Neutrophil (primary cell): ENCODE measurements at regions not wholly inside any gene's neighbourhood (a gene's known extent, or its start where the extent isn't known, plus 50 kb on each side); places are given as distances from the start of the nearest gene placed in this dataset.

Source experiments
- H3K27ac ChIP-seq: fragments of 200-600 bp; sonication (generic); 2 replicates; pipeline ENCODE4 v1.5.1; 2016; ENCODE audit warnings: mild to moderate bottlenecking, moderate library complexity
- H3K27me3 ChIP-seq: fragments of 200-600 bp; sonication (generic); 2 replicates; pipeline ENCODE4 v1.6.0; 2016; ENCODE audit warnings: mild to moderate bottlenecking
- H3K36me3 ChIP-seq: fragments of 200-600 bp; sonication (generic); 2 replicates; pipeline ENCODE4 v1.5.1; 2017
- H3K4me1 ChIP-seq, 2 experiments: fragments of 200-600 bp in 1 of 2; sonication (generic) in 1 of 2; 1 replicate in 1 of 2; 2 replicates in 1 of 2; pipeline versions ENCODE4 v1.5.1 to v1.6.1; 2013 to 2016; ENCODE audit warnings: low read depth in 1 of 2, low read length in 1 of 2, mild to moderate bottlenecking in 1 of 2, moderate library complexity in 1 of 2; ENCODE audit not compliant: control insufficient read depth in 1 of 2, insufficient read depth in 1 of 2
- H3K4me3 ChIP-seq, 2 experiments: fragments of 200-600 bp in 1 of 2; sonication (generic) in 1 of 2; 1 replicate in 1 of 2; 2 replicates in 1 of 2; pipeline ENCODE4 v1.5.1; 2013 to 2016; ENCODE audit warnings: low read depth in 1 of 2, low read length in 1 of 2, mild to moderate bottlenecking in 1 of 2, moderate library complexity in 1 of 2
- H3K9me3 ChIP-seq: fragments of 200-600 bp; sonication (generic); 2 replicates; pipeline ENCODE4 v1.5.1; 2016
- TF ChIP-seq, protein P1 (sequence below): fragments of 200-600 bp; sonication (generic); IDR thresholded peaks from 2 replicates; pipeline ENCODE4 v1.5.1; 2016; ENCODE audit warnings: antibody characterized with exemption

DNA sequence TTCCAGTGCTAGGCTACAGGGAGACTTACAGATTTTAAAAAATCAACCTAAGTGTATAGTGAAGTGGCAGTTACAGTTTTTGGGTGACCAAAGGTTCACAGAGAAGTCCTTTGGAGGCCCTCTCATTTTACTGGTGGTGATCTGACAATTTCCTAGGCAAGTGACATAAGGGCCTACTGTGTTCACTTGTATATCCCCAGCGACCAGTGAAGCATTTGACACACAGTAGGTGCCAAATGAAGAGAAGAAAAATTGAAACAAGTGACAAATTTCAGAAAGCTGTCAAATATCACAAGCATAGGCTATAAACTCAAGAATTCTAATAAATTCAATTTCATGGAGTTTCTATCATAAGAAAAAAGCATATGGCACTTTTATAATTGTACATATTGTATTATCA lies 89.5 kb downstream of the RPL22L1 start:
- Histone ChIP-seq H3K9me3 (no peaks in the 10 kb centered on the region), H3K27ac (no peak overlapping the region), H3K4me3 (no peak overlapping the region), H3K36me3 (no peaks in the 10 kb centered on the region), H3K4me1 (no peaks in the 10 kb centered on the region), H3K27me3 (peaks cover 13% of the 10 kb centered on the region)
- TF ChIP-seq, protein P1, sequence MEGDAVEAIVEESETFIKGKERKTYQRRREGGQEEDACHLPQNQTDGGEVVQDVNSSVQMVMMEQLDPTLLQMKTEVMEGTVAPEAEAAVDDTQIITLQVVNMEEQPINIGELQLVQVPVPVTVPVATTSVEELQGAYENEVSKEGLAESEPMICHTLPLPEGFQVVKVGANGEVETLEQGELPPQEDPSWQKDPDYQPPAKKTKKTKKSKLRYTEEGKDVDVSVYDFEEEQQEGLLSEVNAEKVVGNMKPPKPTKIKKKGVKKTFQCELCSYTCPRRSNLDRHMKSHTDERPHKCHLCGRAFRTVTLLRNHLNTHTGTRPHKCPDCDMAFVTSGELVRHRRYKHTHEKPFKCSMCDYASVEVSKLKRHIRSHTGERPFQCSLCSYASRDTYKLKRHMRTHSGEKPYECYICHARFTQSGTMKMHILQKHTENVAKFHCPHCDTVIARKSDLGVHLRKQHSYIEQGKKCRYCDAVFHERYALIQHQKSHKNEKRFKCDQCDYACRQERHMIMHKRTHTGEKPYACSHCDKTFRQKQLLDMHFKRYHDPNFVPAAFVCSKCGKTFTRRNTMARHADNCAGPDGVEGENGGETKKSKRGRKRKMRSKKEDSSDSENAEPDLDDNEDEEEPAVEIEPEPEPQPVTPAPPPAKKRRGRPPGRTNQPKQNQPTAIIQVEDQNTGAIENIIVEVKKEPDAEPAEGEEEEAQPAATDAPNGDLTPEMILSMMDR, result no peak

DNA sequence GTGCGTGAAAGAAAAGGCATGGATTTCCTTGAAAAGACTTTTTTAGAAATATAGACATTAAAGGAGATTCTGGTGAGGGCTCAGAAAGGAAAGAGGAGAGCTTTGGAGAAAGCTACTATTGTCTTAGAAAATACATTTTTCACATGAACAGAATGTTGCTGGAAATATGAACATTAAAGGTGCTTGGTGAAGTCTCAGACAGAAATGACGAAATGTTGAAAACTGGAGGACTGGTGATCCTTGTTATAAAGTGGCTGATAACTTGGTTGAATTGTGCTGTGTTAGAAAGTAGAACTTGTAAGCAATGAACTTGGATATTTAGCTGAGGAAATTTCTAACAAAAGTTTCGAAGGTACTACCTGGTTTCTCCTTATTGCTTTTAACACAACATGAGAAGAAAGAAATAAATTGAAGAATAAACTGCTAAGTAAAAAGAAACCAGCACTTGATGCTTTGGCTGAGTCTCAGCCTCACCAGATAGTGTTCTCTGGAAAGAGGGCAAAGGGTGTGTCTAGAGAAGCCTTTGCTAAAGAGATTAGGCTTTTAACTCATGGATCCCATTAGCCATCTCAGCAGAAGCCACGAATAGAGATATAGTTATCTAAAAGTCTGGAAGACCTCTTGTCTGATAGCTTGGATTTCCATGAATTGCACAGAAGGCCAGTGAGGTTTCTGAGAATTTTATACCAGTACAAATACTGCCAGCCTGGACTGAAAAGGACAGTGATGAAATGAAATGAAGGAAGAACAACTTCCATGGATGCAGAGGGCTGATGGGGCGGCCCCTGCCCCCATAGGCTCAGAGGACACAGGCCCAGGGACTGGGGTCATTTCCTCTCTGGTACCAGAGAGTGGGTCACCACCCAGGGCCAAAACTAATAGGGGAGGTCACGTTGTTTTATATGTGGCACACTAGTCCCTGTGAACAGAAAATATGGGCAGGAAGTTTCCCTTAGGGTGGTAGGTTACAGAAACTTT lies 91.5 kb downstream of the RPL22L1 start:
- TF ChIP-seq, protein P1, result no peak
- H3K27ac ChIP-seq, result no peak overlapping the region

DNA sequence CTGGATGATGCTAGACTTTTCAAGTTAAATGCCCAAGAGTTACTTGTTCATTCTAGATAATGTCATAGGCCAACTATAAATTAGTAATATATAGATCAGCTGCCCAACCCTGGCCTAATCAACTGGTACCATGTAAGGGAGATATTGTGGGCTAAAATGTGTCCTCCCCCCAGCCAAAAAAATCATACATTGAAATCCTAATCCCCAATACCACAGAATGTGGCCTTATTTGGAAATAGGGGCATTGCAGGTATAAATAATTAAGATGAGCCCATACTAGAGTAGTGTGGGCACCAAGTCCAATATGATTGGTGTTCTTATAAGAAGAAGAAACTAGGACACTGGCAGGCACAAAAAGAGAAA lies 92.5 kb downstream of the RPL22L1 start:
- TF ChIP-seq, protein P1, result no peak
- Histone ChIP-seq H3K9me3 (no peaks in the 10 kb centered on the region), H3K27ac (no peak overlapping the region), H3K4me3 (no peak overlapping the region), H3K36me3 (no peaks in the 10 kb centered on the region), H3K4me1 (no peaks in the 10 kb centered on the region), H3K27me3 (peaks cover 6% of the 10 kb centered on the region)

More for the DNA sequence above, 91.5 kb downstream of the RPL22L1 start:
- Histone ChIP-seq H3K27me3 (peaks cover 7% of the 10 kb centered on the region), H3K4me3 (no peak overlapping the region), H3K36me3 (no peaks in the 10 kb centered on the region), H3K4me1 (no peaks in the 10 kb centered on the region), H3K9me3 (no peaks in the 10 kb centered on the region)

DNA sequence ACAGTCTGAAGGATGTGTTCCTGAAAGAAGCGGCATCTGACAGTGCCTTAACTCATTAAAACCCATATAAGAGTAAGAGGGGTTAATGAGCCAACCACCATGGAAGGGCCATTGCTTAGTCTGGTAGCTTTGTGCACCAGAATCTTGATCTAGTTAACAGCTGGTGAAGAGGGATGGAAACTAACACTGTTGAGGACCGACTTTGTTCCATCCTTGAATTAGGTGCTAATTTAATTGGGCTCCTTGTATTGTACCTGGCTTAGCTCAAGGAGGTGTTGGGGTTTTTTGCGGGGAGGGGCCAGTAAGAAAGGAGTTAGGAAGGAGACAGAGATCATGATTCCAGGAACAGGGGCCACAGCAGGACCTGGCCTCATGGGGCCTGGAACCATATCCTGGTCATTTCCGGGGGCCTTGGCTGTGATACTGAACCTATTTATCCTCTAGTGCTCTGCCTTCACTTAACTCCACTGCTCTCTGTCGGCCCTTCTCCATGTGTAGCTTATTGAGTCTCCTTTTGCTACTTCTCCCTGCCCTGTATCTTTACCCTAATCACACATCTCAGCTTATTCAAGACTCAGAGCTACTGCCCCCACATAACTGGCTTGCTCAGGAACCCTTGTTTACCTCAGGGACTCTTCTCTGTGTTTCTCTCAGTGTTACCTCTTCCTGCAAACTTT lies 93.0 kb downstream of the RPL22L1 start:
- TF ChIP-seq, protein P1, result no peak
- no peaks in the 10 kb centered on the region for H3K4me1 ChIP-seq
- peaks cover 6% of the 10 kb centered on the region for H3K27me3 ChIP-seq
- H3K4me3 ChIP-seq, result no peak overlapping the region
- H3K27ac ChIP-seq, result no peak overlapping the region
- no peaks in the 10 kb centered on the region for H3K9me3 ChIP-seq
- H3K36me3 ChIP-seq, result no peaks in the 10 kb centered on the region

DNA sequence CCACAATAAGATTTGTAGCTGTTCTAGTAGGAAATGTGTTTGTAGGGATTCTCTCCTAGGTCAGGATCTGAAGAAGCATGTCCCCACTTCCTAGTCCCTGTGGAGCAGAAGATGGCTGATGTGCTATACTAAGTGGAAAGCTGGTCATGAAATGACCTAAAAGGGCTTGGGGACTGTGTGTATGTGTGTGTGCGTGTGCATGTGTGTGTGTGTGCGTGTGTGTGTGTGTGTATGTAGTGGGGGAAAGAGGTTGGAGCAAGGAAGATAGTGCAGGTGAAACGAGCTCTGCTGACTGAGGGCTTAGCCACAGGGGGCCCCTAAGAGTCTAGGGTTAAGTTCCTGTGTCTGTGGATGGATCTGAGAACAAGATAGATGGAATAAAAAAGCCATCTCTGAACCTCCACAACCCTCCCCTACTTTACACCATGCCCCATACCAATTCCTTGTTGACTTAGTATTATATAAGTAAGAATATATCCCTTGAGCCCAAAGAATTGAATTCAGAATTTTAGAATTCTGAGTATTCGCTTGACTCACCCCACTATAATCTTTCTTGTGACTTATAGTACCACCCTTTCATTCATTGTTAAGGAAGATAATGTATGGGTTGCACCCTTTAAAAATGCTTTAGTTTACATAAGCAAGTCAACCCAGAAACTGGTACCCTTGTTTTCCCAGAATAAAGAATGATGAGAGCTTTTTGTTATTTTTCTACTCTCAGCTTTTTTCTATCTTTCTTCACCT lies 96.1 kb downstream of the RPL22L1 start:
- TF ChIP-seq, protein P1, result no peak

More for the DNA sequence above, 96.1 kb downstream of the RPL22L1 start:
- no peaks in the 10 kb centered on the region for H3K9me3 ChIP-seq
- H3K4me3 ChIP-seq, result no peak overlapping the region
- no peaks in the 10 kb centered on the region for H3K36me3 ChIP-seq
- no peaks in the 10 kb centered on the region for H3K27me3 ChIP-seq
- no peak overlapping the region for H3K27ac ChIP-seq
- H3K4me1 ChIP-seq, result no peaks in the 10 kb centered on the region
